MM.1S (cell line): ENCODE measurements at regions not wholly inside any gene's neighbourhood (a gene's known extent, or its start where the extent isn't known, plus 50 kb on each side); places are given as distances from the start of the nearest gene placed in this dataset.

Experiments used
- DNase-seq: peaks from one replicate; pipeline ENCODE4 v3.0.0-alpha.2; 2015
- H2AFZ ChIP-seq: fragments of 300-600 bp; sonication (generic); 2 replicates; pipeline ENCODE4 v1.6.0; 2016; ENCODE audit warnings: antibody characterized with exemption, low read length
- H3F3A ChIP-seq: fragments of 300-600 bp; sonication (generic); 2 replicates; pipeline ENCODE4 v1.6.1; 2016; ENCODE audit warnings: mild to moderate bottlenecking, antibody characterized with exemption, low read length, moderate library complexity, mixed read lengths; ENCODE audit not compliant: insufficient read depth
- H3K27ac ChIP-seq: fragments of 300-600 bp; sonication (generic); 2 replicates; pipeline ENCODE4 v1.5.1; 2016; ENCODE audit warnings: mild to moderate bottlenecking, low read length
- H3K27me3 ChIP-seq: fragments of 300-600 bp; sonication (generic); replicated peaks from 2 replicates; pipeline ENCODE4 v1.6.0; 2016; ENCODE audit warnings: low read length; ENCODE audit not compliant: insufficient read depth
- H3K36me3 ChIP-seq: fragments of 300-600 bp; sonication (generic); replicated peaks from 2 replicates; pipeline ENCODE4 v1.6.1; 2016; ENCODE audit warnings: mild to moderate bottlenecking, low read length, mixed read lengths; ENCODE audit not compliant: insufficient read depth
- H3K4me1 ChIP-seq: fragments of 300-600 bp; sonication (generic); 2 replicates; pipeline ENCODE4 v1.6.1; 2016; ENCODE audit warnings: low read length, mixed read lengths
- H3K4me2 ChIP-seq: fragments of 300-600 bp; sonication (generic); 2 replicates; pipeline ENCODE4 v1.6.0; 2016; ENCODE audit warnings: low read depth, low read length
- H3K4me3 ChIP-seq: fragments of 300-600 bp; sonication (generic); 2 replicates; pipeline ENCODE4 v1.5.1; 2016; ENCODE audit warnings: low read length, mixed read lengths
- H3K79me2 ChIP-seq: fragments of 300-600 bp; sonication (generic); 2 replicates; pipeline ENCODE4 v1.6.1; 2016; ENCODE audit warnings: mixed run types, low read length, mixed read lengths
- H3K9ac ChIP-seq: fragments of 300-600 bp; sonication (generic); 2 replicates; pipeline ENCODE4 v1.6.1; 2016; ENCODE audit warnings: low read length, mixed read lengths
- H3K9me2 ChIP-seq: fragments of 300-600 bp; sonication (generic); replicated peaks from 2 replicates; pipeline ENCODE4 v1.6.1; 2016; ENCODE audit warnings: mild to moderate bottlenecking, low read length, mixed read lengths; ENCODE audit not compliant: insufficient read depth
- H3K9me3 ChIP-seq: fragments of 300-600 bp; sonication (generic); replicated peaks from 2 replicates; pipeline ENCODE4 v1.6.1; 2016; ENCODE audit warnings: mild to moderate bottlenecking, low read length, mixed read lengths; ENCODE audit not compliant: insufficient read depth
- H4K20me1 ChIP-seq: fragments of 300-600 bp; sonication (generic); 2 replicates; pipeline ENCODE4 v1.6.1; 2016; ENCODE audit warnings: mild to moderate bottlenecking, low read length, moderate library complexity, mixed read lengths; ENCODE audit not compliant: insufficient read depth
- EZH2 ChIP-seq: fragments of 300-600 bp; sonication (generic); optimal IDR thresholded peaks from 2 replicates; pipeline ENCODE3; 2017; ENCODE audit warnings: low read depth, mild to moderate bottlenecking, antibody characterized with exemption, low read length, mixed read lengths
- EZH2phosphoT487 ChIP-seq: fragments of 300-600 bp; sonication (generic); IDR thresholded peaks from 2 replicates; pipeline ENCODE4 v1.6.1; 2018; ENCODE audit warnings: antibody characterized with exemption, low read length
- TF ChIP-seq, protein P1 (sequence below): fragments of 300-600 bp; sonication (generic); IDR thresholded peaks from 2 replicates; pipeline ENCODE4 v1.5.1; 2016; ENCODE audit warnings: antibody characterized with exemption, low read length, mixed read lengths

DNA sequence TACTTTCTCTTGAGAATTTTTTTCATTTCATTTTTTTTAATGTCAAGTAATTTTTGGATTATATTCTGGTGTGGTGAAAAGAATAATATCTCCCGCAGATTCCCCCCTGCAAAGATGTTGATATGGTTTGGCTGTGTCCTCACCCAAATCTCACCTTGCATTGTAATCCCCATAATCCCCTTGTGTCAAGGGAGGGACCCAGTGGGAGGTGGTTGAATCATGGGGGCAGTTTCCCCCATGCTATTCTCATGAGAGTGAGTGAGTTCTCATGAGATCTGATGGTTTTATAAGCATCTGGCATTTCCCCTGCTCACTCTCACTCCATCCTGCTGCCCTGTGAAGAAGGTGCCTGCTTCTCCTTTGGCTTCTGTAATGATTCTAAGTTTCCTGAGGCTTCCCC is 58.7 kb upstream of the PMEPA1 start:
- Histone ChIP-seq H3K4me2 (no peak overlapping the region), H3K79me2 (no peaks in the 10 kb centered on the region), H3K4me1 (no peaks in the 10 kb centered on the region), H3K27ac (no peak overlapping the region), H2AFZ (no peak overlapping the region), H3K4me3 (no peak overlapping the region), H3K9me2 (no peaks in the 10 kb centered on the region), H3K9me3 (no peaks in the 10 kb centered on the region), H3F3A (no peaks in the 10 kb centered on the region), H3K36me3 (no peaks in the 10 kb centered on the region), H3K9ac (no peak overlapping the region), H4K20me1 (no peaks in the 10 kb centered on the region), H3K27me3 (peaks cover 21% of the 10 kb centered on the region)
- no peak for DNase-seq
- TF ChIP-seq, protein P1, sequence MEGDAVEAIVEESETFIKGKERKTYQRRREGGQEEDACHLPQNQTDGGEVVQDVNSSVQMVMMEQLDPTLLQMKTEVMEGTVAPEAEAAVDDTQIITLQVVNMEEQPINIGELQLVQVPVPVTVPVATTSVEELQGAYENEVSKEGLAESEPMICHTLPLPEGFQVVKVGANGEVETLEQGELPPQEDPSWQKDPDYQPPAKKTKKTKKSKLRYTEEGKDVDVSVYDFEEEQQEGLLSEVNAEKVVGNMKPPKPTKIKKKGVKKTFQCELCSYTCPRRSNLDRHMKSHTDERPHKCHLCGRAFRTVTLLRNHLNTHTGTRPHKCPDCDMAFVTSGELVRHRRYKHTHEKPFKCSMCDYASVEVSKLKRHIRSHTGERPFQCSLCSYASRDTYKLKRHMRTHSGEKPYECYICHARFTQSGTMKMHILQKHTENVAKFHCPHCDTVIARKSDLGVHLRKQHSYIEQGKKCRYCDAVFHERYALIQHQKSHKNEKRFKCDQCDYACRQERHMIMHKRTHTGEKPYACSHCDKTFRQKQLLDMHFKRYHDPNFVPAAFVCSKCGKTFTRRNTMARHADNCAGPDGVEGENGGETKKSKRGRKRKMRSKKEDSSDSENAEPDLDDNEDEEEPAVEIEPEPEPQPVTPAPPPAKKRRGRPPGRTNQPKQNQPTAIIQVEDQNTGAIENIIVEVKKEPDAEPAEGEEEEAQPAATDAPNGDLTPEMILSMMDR, result no peak
- TF ChIP-seq EZH2 (no peak), EZH2phosphoT487 (no peak)

DNA sequence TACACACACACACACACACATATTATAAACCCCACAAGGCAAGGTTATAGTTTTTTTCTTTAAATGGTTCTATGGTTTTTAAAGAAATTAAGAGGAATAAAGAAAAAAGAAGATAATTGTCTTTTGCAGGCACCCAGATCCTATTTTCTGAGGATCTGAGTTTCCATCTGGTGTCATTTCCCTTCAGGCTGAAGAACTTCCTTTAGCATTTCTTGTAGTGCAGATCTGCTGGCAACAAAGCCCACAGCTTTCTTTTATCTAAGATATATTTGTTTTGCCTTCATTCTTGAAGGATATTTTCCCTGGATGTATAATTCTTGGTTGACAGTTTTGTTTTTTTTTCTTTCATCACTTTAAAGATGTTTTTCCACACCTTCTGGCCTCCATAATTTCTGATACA is 57.6 kb upstream of the PMEPA1 start:
- Histone ChIP-seq H3K9me2 (no peaks in the 10 kb centered on the region), H3K4me3 (no peak overlapping the region), H3K4me1 (no peaks in the 10 kb centered on the region), H3K36me3 (no peaks in the 10 kb centered on the region), H4K20me1 (no peaks in the 10 kb centered on the region), H3K9ac (no peak overlapping the region), H3F3A (no peaks in the 10 kb centered on the region), H3K79me2 (no peaks in the 10 kb centered on the region), H3K4me2 (no peak overlapping the region), H3K9me3 (no peaks in the 10 kb centered on the region), H2AFZ (no peak overlapping the region), H3K27me3 (peaks cover 12% of the 10 kb centered on the region; the same call in 1 of the 2 replicates), H3K27ac (no peak overlapping the region)
- no peak for DNase-seq
- TF ChIP-seq, protein P1, result no peak
- TF ChIP-seq EZH2phosphoT487 (no peak), EZH2 (no peak)

DNA sequence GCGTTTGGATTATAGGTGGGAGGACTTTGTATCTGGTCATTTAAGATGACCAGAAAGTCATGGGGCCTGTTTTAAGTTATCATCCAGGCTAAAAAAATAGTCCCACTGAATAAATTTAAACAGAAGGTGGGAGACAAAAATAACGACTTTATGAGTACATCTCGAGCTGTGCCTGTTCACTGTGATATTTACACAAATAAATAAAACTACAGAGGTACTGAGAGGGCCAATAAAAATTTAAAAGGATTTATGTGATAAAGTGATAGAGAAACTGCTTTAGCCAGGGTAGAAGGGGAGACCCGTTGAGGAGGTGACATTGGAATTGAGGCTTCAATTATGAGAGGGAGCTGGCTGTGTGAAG is 53.4 kb upstream of the PMEPA1 start:
- H3K9me2 ChIP-seq, result no peaks in the 10 kb centered on the region
- no peaks in the 10 kb centered on the region for H3K9me3 ChIP-seq
- H3K4me1 ChIP-seq, result no peaks in the 10 kb centered on the region
- TF ChIP-seq, protein P1, result no peak
- TF ChIP-seq EZH2phosphoT487 (no peak), EZH2 (no peak)
- H3K27me3 ChIP-seq, result peaks cover 8% of the 10 kb centered on the region
- no peak overlapping the region for H2AFZ ChIP-seq
- no peaks in the 10 kb centered on the region for H4K20me1 ChIP-seq
- no peak for DNase-seq
- no peak overlapping the region for H3K4me3 ChIP-seq
- H3K79me2 ChIP-seq, result no peaks in the 10 kb centered on the region
- no peak overlapping the region for H3K9ac ChIP-seq
- no peak overlapping the region for H3K4me2 ChIP-seq
- H3F3A ChIP-seq, result no peaks in the 10 kb centered on the region
- H3K27ac ChIP-seq, result no peak overlapping the region
- H3K36me3 ChIP-seq, result no peaks in the 10 kb centered on the region
